H9 (cell line): ENCODE measurements at regions not wholly inside any gene's neighbourhood (a gene's known extent, or its start where the extent isn't known, plus 50 kb on each side); places are given as distances from the start of the nearest gene placed in this dataset.
"Not testable (repeated sequence)": the region's sequence is repeated elsewhere in the genome, so short reads cannot be mapped to it uniquely, and the experiment has no call there.

ENCODE experiments used
- DNase-seq: peaks from one replicate; pipeline ENCODE4 v3.0.0-alpha.2; 2017
- H2AFZ ChIP-seq: one replicate; pipeline ENCODE4 v1.6.1; 2013; ENCODE audit warnings: mild to moderate bottlenecking, low read length, control low read depth, moderate library complexity
- H2AK5ac ChIP-seq: 2 replicates; pipeline ENCODE4 v1.6.1; 2013; ENCODE audit warnings: low read length, control low read depth, mixed read lengths; ENCODE audit not compliant: insufficient read length
- H2BK120ac ChIP-seq: one replicate; pipeline ENCODE4 v1.6.1; 2013; ENCODE audit warnings: low read depth, mild to moderate bottlenecking, low read length, control low read depth, inconsistent platforms; ENCODE audit not compliant: poor library complexity, severe bottlenecking
- H2BK12ac ChIP-seq: 2 replicates; pipeline ENCODE4 v1.6.1; 2013; ENCODE audit warnings: low read length, control low read depth, mixed read lengths, low read depth; ENCODE audit not compliant: insufficient read length
- H2BK15ac ChIP-seq: 2 replicates; pipeline ENCODE4 v1.6.1; 2013; ENCODE audit warnings: low read depth, low read length, control low read depth
- H2BK20ac ChIP-seq: one replicate; pipeline ENCODE4 v1.6.1; 2013; ENCODE audit warnings: low read depth, mild to moderate bottlenecking, low read length, control low read depth, inconsistent platforms; ENCODE audit not compliant: poor library complexity, severe bottlenecking
- H2BK5ac ChIP-seq: 2 replicates; pipeline ENCODE4 v1.6.1; 2013; ENCODE audit warnings: low read length, control low read depth, mixed read lengths; ENCODE audit not compliant: insufficient read length
- H3K14ac ChIP-seq: 2 replicates; pipeline ENCODE4 v1.6.1; 2013; ENCODE audit warnings: low read length, control low read depth; ENCODE audit not compliant: insufficient read depth
- H3K18ac ChIP-seq: 2 replicates; pipeline ENCODE4 v1.6.1; 2013; ENCODE audit warnings: low read depth, mild to moderate bottlenecking, mixed read lengths, low read length, control low read depth; ENCODE audit not compliant: insufficient read length
- H3K23ac ChIP-seq: 2 replicates; pipeline ENCODE4 v1.6.1; 2013; ENCODE audit warnings: low read length, control low read depth, mixed read lengths, low read depth; ENCODE audit not compliant: insufficient read length
- H3K23me2 ChIP-seq: 2 replicates; pipeline ENCODE4 v1.6.1; 2013; ENCODE audit warnings: low read depth, mild to moderate bottlenecking, mixed read lengths, low read length, control low read depth; ENCODE audit not compliant: insufficient read length, poor library complexity, severe bottlenecking
- H3K27ac ChIP-seq: 2 replicates; pipeline ENCODE4 v1.5.1; 2013; ENCODE audit warnings: low read length, control low read depth, mixed read lengths, low read depth; ENCODE audit not compliant: insufficient read length
- H3K27me3 ChIP-seq: 2 replicates; pipeline ENCODE4 v1.6.1; 2013; ENCODE audit warnings: low read length, control low read depth, inconsistent platforms; ENCODE audit not compliant: insufficient read depth
- H3K4ac ChIP-seq: 2 replicates; pipeline ENCODE4 v1.6.1; 2013; ENCODE audit warnings: low read depth, mild to moderate bottlenecking, control low read depth, inconsistent platforms, low read length, moderate library complexity
- H3K4me1 ChIP-seq: 2 replicates; pipeline ENCODE4 v1.6.1; 2013; ENCODE audit warnings: low read length, control low read depth, inconsistent platforms; ENCODE audit not compliant: insufficient read depth
- H3K4me2 ChIP-seq: 2 replicates; pipeline ENCODE4 v1.6.1; 2013; ENCODE audit warnings: low read length, control low read depth, mixed read lengths; ENCODE audit not compliant: insufficient read length, insufficient read depth
- H3K56ac ChIP-seq: 2 replicates; pipeline ENCODE4 v1.6.1; 2013; ENCODE audit warnings: low read depth, mild to moderate bottlenecking, mixed read lengths, low read length, control low read depth; ENCODE audit not compliant: insufficient read length
- H3K79me1 ChIP-seq: 2 replicates; pipeline ENCODE4 v1.6.1; 2013; ENCODE audit warnings: low read depth, mild to moderate bottlenecking, moderate library complexity, low read length, control low read depth, inconsistent platforms; ENCODE audit not compliant: insufficient read depth, poor library complexity, severe bottlenecking
- H3K79me2 ChIP-seq: 2 replicates; pipeline ENCODE4 v1.6.1; 2013; ENCODE audit warnings: low read length, control low read depth, inconsistent platforms; ENCODE audit not compliant: insufficient read depth
- H3K9ac ChIP-seq: 2 replicates; pipeline ENCODE4 v1.6.1; 2013; ENCODE audit warnings: low read length, control low read depth, mixed read lengths; ENCODE audit not compliant: insufficient read length; ENCODE audit errors: extremely low read depth
- H3K9me3 ChIP-seq: one replicate; pipeline ENCODE4 v1.6.1; 2013; ENCODE audit warnings: low read depth, low read length, inconsistent platforms; ENCODE audit not compliant: control insufficient read depth
- H3T11ph ChIP-seq: one replicate; pipeline ENCODE4 v1.6.1; 2013; ENCODE audit warnings: mild to moderate bottlenecking, low read length, control low read depth, inconsistent platforms
- H4K20me1 ChIP-seq: one replicate; pipeline ENCODE4 v1.6.1; 2013; ENCODE audit not compliant: control insufficient read depth, insufficient read length, insufficient read depth
- H4K5ac ChIP-seq: 2 replicates; pipeline ENCODE4 v1.6.1; 2013; ENCODE audit warnings: low read depth, mild to moderate bottlenecking, mixed read lengths, low read length, control low read depth; ENCODE audit not compliant: insufficient read length
- H4K8ac ChIP-seq: replicated peaks from 2 replicates; pipeline ENCODE4 v1.6.1; 2013; ENCODE audit warnings: low read length, control low read depth, mixed read lengths, low read depth; ENCODE audit not compliant: insufficient read length
- H4K91ac ChIP-seq: 2 replicates; pipeline ENCODE4 v1.6.1; 2013; ENCODE audit warnings: low read depth, mild to moderate bottlenecking, moderate library complexity, mixed read lengths, low read length, control low read depth; ENCODE audit not compliant: insufficient read length
- H3K27ac Mint-ChIP-seq, 3 experiments: 2 replicates in 2 of 3; 3 replicates in 1 of 3; pipeline ENCODE4 v1.8.0; 2020 to 2021; ENCODE audit warnings: mixed read lengths in 3 of 3, mild to moderate bottlenecking in 1 of 3, moderate library complexity in 1 of 3
- H3K27me3 Mint-ChIP-seq: 2 replicates; pipeline ENCODE4 v1.8.0; 2021; ENCODE audit warnings: low read depth, mild to moderate bottlenecking, moderate library complexity, mixed read lengths
- H3K36me3 Mint-ChIP-seq, 3 experiments: 2 replicates in 2 of 3; 3 replicates in 1 of 3; pipeline ENCODE4 v1.8.0; 2020 to 2021; ENCODE audit warnings: low read depth in 3 of 3, mixed read lengths in 3 of 3; ENCODE audit not compliant: insufficient read depth in 1 of 3
- H3K4me1 Mint-ChIP-seq, 2 experiments: 2 replicates each; pipeline ENCODE4 v1.8.0; 2020; ENCODE audit warnings: mixed read lengths in 2 of 2
- H3K4me3 Mint-ChIP-seq, 2 experiments: 2 replicates in 1 of 2; 3 replicates in 1 of 2; pipeline ENCODE4 v1.8.0; 2020 to 2021; ENCODE audit warnings: mild to moderate bottlenecking in 2 of 2, mixed read lengths in 2 of 2, moderate library complexity in 1 of 2
- H3K9me3 Mint-ChIP-seq, 2 experiments: 2 replicates in 1 of 2; 3 replicates in 1 of 2; pipeline ENCODE4 v1.8.0; 2020; ENCODE audit warnings: mild to moderate bottlenecking in 2 of 2, mixed read lengths in 2 of 2, moderate library complexity in 1 of 2
- WGBS: extraction: QIAGEN DNeasy Blood & Tissue Kit; methylation state at CpG from one replicate; pipeline ENCODE4 v1.1.7; 2013; ENCODE audit warnings: missing lambda C conversion rate, low lambda C conversion rate, mixed read lengths; ENCODE audit not compliant: insufficient read length; ENCODE audit errors: extremely low coverage; 5-methylcytosine and 5-hydroxymethylcytosine counted together

DNA sequence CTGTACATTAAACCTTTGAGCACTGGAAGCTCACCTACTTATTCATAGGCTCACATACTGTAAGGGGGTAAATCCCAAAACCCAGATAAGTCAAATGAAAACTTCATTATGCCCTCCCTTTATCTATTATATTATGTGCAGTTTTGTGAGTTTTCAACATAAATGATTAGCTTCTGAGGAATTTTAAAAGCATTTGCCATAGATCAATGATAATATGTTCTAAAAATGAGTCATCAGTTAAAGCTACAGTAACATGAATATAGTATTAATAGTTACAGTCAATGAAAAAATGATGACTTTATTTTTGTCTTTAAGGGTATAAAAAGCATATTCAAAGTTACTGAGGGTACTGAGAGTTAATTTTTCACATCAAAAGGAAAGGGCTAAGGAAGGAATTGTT lies 151.9 kb downstream of the SPATA31A6 start:
- not testable (repeated sequence) for H3K56ac ChIP-seq, H4K20me1 ChIP-seq, H3K27ac ChIP-seq, H4K91ac ChIP-seq, H3T11ph ChIP-seq, H3K27me3 Mint-ChIP-seq, H3K9ac ChIP-seq, H3K27me3 ChIP-seq, H3K14ac ChIP-seq, H3K4ac ChIP-seq, H3K4me3 Mint-ChIP-seq, H3K27ac Mint-ChIP-seq, H3K79me1 ChIP-seq, H3K23ac ChIP-seq, H4K5ac ChIP-seq, H4K8ac ChIP-seq, H2AFZ ChIP-seq, H2BK120ac ChIP-seq, H3K23me2 ChIP-seq, H3K9me3 ChIP-seq, H2AK5ac ChIP-seq, H3K4me1 ChIP-seq, H2BK12ac ChIP-seq, H3K36me3 Mint-ChIP-seq, H3K79me2 ChIP-seq, H3K4me2 ChIP-seq, H2BK5ac ChIP-seq, H3K18ac ChIP-seq, DNase-seq, H2BK15ac ChIP-seq, H3K9me3 Mint-ChIP-seq, H2BK20ac ChIP-seq
- peaks cover 16 to 19% of the 10 kb centered on the region in 2 experiments for H3K4me1 Mint-ChIP-seq

GRCh38 chr9:42335984-42336657 lies 152.7 kb downstream of the SPATA31A6 start:
- not testable (repeated sequence) for H3K14ac ChIP-seq, H3K79me1 ChIP-seq, H4K8ac ChIP-seq, H3K27ac ChIP-seq, H3K4me2 ChIP-seq, H3K4me3 Mint-ChIP-seq, H3K36me3 Mint-ChIP-seq, H2BK20ac ChIP-seq, H3K23ac ChIP-seq, H4K20me1 ChIP-seq, H3T11ph ChIP-seq, H3K9ac ChIP-seq, H3K27me3 ChIP-seq, H3K4ac ChIP-seq, H3K18ac ChIP-seq, H3K9me3 Mint-ChIP-seq, H2BK120ac ChIP-seq, H3K9me3 ChIP-seq, H2BK12ac ChIP-seq, H4K5ac ChIP-seq, H3K4me1 ChIP-seq, H3K79me2 ChIP-seq, H2BK15ac ChIP-seq, H2AK5ac ChIP-seq, H3K23me2 ChIP-seq, H4K91ac ChIP-seq, H2BK5ac ChIP-seq, H3K56ac ChIP-seq, H3K27ac Mint-ChIP-seq, H2AFZ ChIP-seq, H3K27me3 Mint-ChIP-seq, DNase-seq
- peaks cover 8 to 12% of the 10 kb centered on the region in 2 experiments for H3K4me1 Mint-ChIP-seq
- no CpG with 5 or more reads among the region's 7 CpGs for WGBS
